HEK293 (cell line): ENCODE measurements at regions not wholly inside any gene's neighbourhood (a gene's known extent, or its start where the extent isn't known, plus 50 kb on each side); places are given as distances from the start of the nearest gene placed in this dataset.
A peak's percentile ranks its signal among the peaks of the same experiment; 100 is the strongest.

Source experiments
- CTCF ChIA-PET: fragments of 350-600 bp; formaldehyde crosslinking; extraction: SDS; loops from one replicate; lab custom pipeline; 2021; ENCODE audit warnings: antibody characterized with exemption; lab: Yijun Ruan, JAX
- POLR2A ChIA-PET: fragments of 300-600 bp; formaldehyde crosslinking; extraction: SDS; loops from one replicate; lab custom pipeline; 2020; ENCODE audit warnings: antibody characterized with exemption, inconsistent platforms; lab: Yijun Ruan, JAX
- H3K27ac ChIP-seq: fragments of 200-500 bp; sonication (Bioruptor generic); 2 replicates; pipeline ENCODE4 v1.5.1; 2014; ENCODE audit warnings: low read depth, low read length, control low read depth, inconsistent platforms; ENCODE audit errors: extremely low read depth
- H3K36me3 ChIP-seq, 2 experiments: fragments of 200-500 bp in 1 of 2; sonication (Bioruptor generic) in 1 of 2; 1 replicate in 1 of 2; 2 replicates in 1 of 2; pipeline ENCODE4 v1.5.1; 2014 to 2017; ENCODE audit warnings: inconsistent platforms in 2 of 2, low read length in 2 of 2; ENCODE audit not compliant: control insufficient read depth in 2 of 2, insufficient read depth in 1 of 2
- H3K4me1 ChIP-seq: fragments of 200-500 bp; sonication (Bioruptor generic); 2 replicates; pipeline ENCODE4 v1.5.1; 2014; ENCODE audit warnings: mild to moderate bottlenecking, low read length, inconsistent platforms; ENCODE audit not compliant: control insufficient read depth, insufficient read depth
- H3K4me3 ChIP-seq: 2 replicates; pipeline ENCODE4 v1.5.1; 2011; ENCODE audit warnings: low read depth, mild to moderate bottlenecking, control low read depth, low read length, moderate library complexity
- H3K9me3 ChIP-seq: fragments of 200-500 bp; sonication (Bioruptor generic); 2 replicates; pipeline ENCODE4 v1.5.1; 2014; ENCODE audit warnings: low read depth, low read length, inconsistent platforms; ENCODE audit not compliant: control insufficient read depth, insufficient read depth
- EGR2 ChIP-seq: fragments of 450-650 bp; formaldehyde crosslinking; IDR thresholded peaks from 2 replicates; pipeline ENCODE4 v1.5.1; 2016; ENCODE audit warnings: low read depth, missing biosample characterization, missing genetic modification characterization
- OVOL3 ChIP-seq: fragments of 450-650 bp; formaldehyde crosslinking; IDR thresholded peaks from 2 replicates; pipeline ENCODE4 v1.5.1; 2016; ENCODE audit warnings: missing biosample characterization, missing genetic modification characterization
- REPIN1 ChIP-seq: fragments of 450-650 bp; formaldehyde crosslinking; IDR thresholded peaks from 2 replicates; pipeline ENCODE4 v1.5.1; 2017; ENCODE audit warnings: missing biosample characterization, missing genetic modification characterization, low read depth
- SCRT2 ChIP-seq: fragments of 450-650 bp; formaldehyde crosslinking; IDR thresholded peaks from 2 replicates; pipeline ENCODE4 v1.5.1; 2016; ENCODE audit warnings: missing biosample characterization, missing genetic modification characterization
- SETDB1 ChIP-seq: IDR thresholded peaks from one replicate; pipeline ENCODE4 v1.6.1; 2017; ENCODE audit warnings: mild to moderate bottlenecking, low read length, moderate library complexity, mixed read lengths; ENCODE audit not compliant: insufficient read length
- WT1 ChIP-seq: fragments of 450-650 bp; formaldehyde crosslinking; IDR thresholded peaks from 2 replicates; pipeline ENCODE4 v1.5.1; 2016; ENCODE audit warnings: missing biosample characterization, missing genetic modification characterization
- ZNF174 ChIP-seq: fragments of 450-650 bp; formaldehyde crosslinking; IDR thresholded peaks from 2 replicates; pipeline ENCODE4 v1.5.0; 2017; ENCODE audit warnings: missing biosample characterization, mild to moderate bottlenecking, missing genetic modification characterization
- ZNF184 ChIP-seq: fragments of 450-650 bp; IDR thresholded peaks from 2 replicates; pipeline ENCODE4 v1.5.1; 2018; ENCODE audit warnings: missing biosample characterization, mild to moderate bottlenecking, missing genetic modification characterization
- ZNF211 ChIP-seq: fragments of 450-650 bp; formaldehyde crosslinking; IDR thresholded peaks from 2 replicates; pipeline ENCODE4 v1.5.1; 2016; ENCODE audit warnings: low read depth, missing biosample characterization, missing genetic modification characterization
- ZNF223 ChIP-seq: fragments of 450-650 bp; formaldehyde crosslinking; IDR thresholded peaks from 2 replicates; pipeline ENCODE4 v1.5.1; 2016; ENCODE audit warnings: missing biosample characterization, missing genetic modification characterization
- ZNF510 ChIP-seq: fragments of 450-650 bp; formaldehyde crosslinking; IDR thresholded peaks from 2 replicates; pipeline ENCODE4 v1.5.1; 2018; ENCODE audit warnings: mild to moderate bottlenecking, missing genetic modification characterization, missing biosample characterization; ENCODE audit not compliant: insufficient replicate concordance
- ZNF521 ChIP-seq: fragments of 450-650 bp; formaldehyde crosslinking; IDR thresholded peaks from 2 replicates; pipeline ENCODE4 v1.5.1; 2017; ENCODE audit warnings: missing biosample characterization, mild to moderate bottlenecking, missing genetic modification characterization
- ZNF555 ChIP-seq: fragments of 450-650 bp; formaldehyde crosslinking; conservative IDR thresholded peaks from 2 replicates; pipeline ENCODE4 v1.5.1; 2017; ENCODE audit warnings: missing biosample characterization, mild to moderate bottlenecking, missing genetic modification characterization, inconsistent platforms
- ZNF707 ChIP-seq: fragments of 450-650 bp; formaldehyde crosslinking; IDR thresholded peaks from 2 replicates; pipeline ENCODE4 v1.5.1; 2016; ENCODE audit warnings: missing biosample characterization, missing genetic modification characterization
- ZSCAN16 ChIP-seq: fragments of 450-650 bp; formaldehyde crosslinking; IDR thresholded peaks from 2 replicates; pipeline ENCODE4 v1.5.1; 2016; ENCODE audit warnings: missing biosample characterization, missing genetic modification characterization
- ZSCAN23 ChIP-seq: fragments of 450-650 bp; formaldehyde crosslinking; IDR thresholded peaks from 2 replicates; pipeline ENCODE4 v1.5.1; 2016; ENCODE audit warnings: missing biosample characterization, missing genetic modification characterization
- TF ChIP-seq, protein P1 (sequence below): fragments of 450-650 bp; IDR thresholded peaks from 2 replicates; pipeline ENCODE4 v1.5.1; 2018; ENCODE audit warnings: missing biosample characterization, missing genetic modification characterization
- TF ChIP-seq, protein P2 (sequence below): fragments of 450-650 bp; formaldehyde crosslinking; IDR thresholded peaks from 2 replicates; pipeline ENCODE4 v1.5.1; 2017; ENCODE audit warnings: missing biosample characterization, missing genetic modification characterization
- TF ChIP-seq, protein P3 (sequence below): fragments of 450-650 bp; formaldehyde crosslinking; IDR thresholded peaks from 2 replicates; pipeline ENCODE4; 2016; ENCODE audit warnings: missing biosample characterization, missing genetic modification characterization

DNA sequence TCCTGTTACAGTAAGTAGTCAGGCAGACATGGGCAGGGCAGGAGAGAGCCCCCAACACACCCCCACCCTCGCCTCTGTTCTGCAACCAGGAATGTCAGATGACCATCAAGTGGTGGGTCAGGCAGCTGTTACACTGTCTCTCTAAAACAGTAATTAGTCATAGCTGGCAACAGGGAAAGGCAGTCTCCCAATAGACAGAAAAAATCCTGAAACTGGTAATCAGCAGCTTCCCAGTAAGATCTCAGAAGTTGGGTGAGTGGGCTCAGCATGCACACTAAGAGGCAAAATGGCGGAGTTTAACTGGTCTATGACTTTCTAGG is 90.2 kb downstream of the C5orf15 start:
- ChIA-PET CTCF (interaction anchor here (0.6 to 4.1 kb wide), 2 partner anchors 8 to 46 kb away, joined by 3 to 29 read pairs; no protein-coding TSS in a partner anchor), POLR2A (no interaction called here)
- Histone ChIP-seq H3K4me3 (no peak overlapping the region), H3K27ac (no peak overlapping the region), H3K9me3 (no peaks in the 10 kb centered on the region), H3K36me3 (no peaks in the 10 kb centered on the region), H3K4me1 (peaks cover 4% of the 10 kb centered on the region)
- TF ChIP-seq ZNF174 (tag by site-specific recombination) (no peak), ZNF223 (no peak)

DNA sequence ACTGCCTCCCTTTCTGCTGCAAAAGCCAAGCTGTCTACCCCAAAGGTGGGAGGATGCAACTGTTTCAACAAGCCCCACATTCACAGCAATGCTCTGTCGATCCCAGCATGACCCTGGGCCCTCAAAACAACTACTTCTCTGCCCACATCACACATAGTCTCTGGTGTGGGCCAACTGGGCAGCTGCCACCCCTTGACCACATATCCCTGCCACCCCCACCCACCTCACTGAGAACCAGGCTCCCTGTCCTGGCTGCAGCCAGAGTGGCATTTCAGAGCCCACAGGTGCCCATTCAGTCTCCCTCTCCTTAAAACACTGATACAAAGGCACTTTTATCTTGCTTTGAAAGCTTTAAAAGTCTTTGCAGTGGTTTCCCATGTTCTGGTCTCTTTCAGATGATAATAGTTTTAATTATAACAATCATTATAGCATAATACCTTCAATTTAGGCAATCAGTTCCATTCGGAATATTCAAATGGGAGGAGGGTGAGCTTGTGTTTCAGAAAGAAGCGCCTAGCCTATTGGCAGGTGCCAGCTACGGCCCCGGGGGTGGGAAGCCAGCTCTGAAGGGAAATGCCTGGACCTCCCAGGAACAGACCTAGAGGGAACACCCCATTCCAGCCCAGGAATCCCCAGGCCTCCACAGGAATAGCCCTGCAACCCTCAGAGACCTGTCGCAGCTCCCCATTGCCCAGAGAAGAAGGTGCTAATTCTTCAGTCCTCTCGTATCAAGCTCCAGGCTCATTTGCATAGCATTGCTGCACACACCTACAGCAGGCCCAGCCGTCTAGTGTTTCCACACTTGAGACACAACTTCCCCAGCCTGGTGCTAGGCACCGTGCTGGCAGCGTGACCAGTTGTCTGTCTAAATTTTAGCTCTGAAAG is 90.8 kb downstream of the C5orf15 start:
- TF ChIP-seq ZNF555 (tag by site-specific recombination) = no peak
- 0 out of 2 replicates have a peak, but pooled peaks have one; percentile 17 for TF ChIP-seq SCRT2 (tag by site-specific recombination)
- TF ChIP-seq, protein P1, sequence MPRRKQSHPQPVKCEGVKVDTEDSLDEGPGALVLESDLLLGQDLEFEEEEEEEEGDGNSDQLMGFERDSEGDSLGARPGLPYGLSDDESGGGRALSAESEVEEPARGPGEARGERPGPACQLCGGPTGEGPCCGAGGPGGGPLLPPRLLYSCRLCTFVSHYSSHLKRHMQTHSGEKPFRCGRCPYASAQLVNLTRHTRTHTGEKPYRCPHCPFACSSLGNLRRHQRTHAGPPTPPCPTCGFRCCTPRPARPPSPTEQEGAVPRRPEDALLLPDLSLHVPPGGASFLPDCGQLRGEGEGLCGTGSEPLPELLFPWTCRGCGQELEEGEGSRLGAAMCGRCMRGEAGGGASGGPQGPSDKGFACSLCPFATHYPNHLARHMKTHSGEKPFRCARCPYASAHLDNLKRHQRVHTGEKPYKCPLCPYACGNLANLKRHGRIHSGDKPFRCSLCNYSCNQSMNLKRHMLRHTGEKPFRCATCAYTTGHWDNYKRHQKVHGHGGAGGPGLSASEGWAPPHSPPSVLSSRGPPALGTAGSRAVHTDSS (tag by site-specific recombination) = no peak
- ChIA-PET POLR2A (no interaction called here), CTCF (interaction anchor here (0.6 to 4.1 kb wide), 3 partner anchors 8 to 47 kb away, joined by 3 to 29 read pairs (median 3); no protein-coding TSS in a partner anchor)

DNA sequence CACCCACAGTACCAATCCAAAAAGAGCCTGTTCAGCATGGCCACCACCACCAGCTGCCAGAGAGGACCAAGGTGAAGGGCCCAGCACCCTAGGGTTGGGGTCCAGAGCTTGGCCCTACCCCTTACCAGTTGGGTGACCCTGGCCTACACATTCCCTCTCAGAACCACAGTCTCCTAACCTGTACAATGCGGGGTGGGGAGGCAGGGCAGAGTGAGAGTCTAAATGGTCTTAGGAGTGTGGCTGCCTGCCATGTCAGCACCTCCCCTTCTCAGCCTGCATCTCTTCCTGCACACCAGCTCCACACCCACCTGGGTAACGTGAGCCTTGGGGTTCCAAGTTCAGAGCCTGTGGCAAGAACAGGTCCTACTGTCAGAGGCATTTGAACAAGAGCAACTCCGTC is 92.2 kb downstream of the C5orf15 start:
- TF ChIP-seq ZNF510 (tag by site-specific recombination) (no peak), WT1 (tag by site-specific recombination) (no peak), ZSCAN23 (no peak), EGR2 (tag by site-specific recombination) (no peak)
- H3K4me1 ChIP-seq = no peaks in the 10 kb centered on the region; the same call in 1 of the 2 replicates
- no peak overlapping the region for H3K27ac ChIP-seq
- no peak overlapping the region for H3K4me3 ChIP-seq
- POLR2A ChIA-PET = no interaction called here
- H3K9me3 ChIP-seq = no peaks in the 10 kb centered on the region
- no peaks in the 10 kb centered on the region for H3K36me3 ChIP-seq
- CTCF ChIA-PET = no interaction called here

More for the DNA sequence above, 90.8 kb downstream of the C5orf15 start:
- no peaks in the 10 kb centered on the region for H3K9me3 ChIP-seq
- H3K4me1 ChIP-seq = no peaks in the 10 kb centered on the region; the same call in 1 of the 2 replicates
- no peak overlapping the region for H3K27ac ChIP-seq
- no peak overlapping the region for H3K4me3 ChIP-seq
- no peaks in the 10 kb centered on the region for H3K36me3 ChIP-seq

DNA sequence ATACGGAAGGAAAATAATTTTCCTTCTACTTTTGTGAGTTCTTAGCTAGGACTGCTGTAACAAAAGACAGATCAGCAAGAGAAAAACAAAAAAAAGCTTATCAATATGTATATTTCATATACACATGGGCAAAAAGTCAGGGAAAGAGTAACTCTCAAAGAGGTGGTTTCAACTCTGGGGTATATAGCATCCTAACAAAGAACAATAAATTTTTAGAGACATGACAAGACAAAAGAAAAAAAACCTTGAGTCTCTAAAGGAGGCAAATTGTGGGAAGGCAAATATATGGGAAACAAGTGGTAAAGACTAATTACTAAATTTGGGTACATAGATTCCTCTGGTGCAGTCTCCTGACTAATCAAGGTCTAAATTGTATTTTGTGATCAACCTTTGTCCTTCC is 93.2 kb downstream of the C5orf15 start:
- ChIA-PET CTCF (interaction anchor here (0.5 to 1.0 kb wide), 4 partner anchors 9 to 725 kb away, joined by 3 to 4 read pairs (median 3); no protein-coding TSS in a partner anchor), POLR2A (no interaction called here)

More for the DNA sequence above, 93.2 kb downstream of the C5orf15 start:
- Histone ChIP-seq H3K27ac (no peak overlapping the region), H3K4me1 (no peaks in the 10 kb centered on the region; the same call in 1 of the 2 replicates), H3K36me3 (no peaks in the 10 kb centered on the region), H3K9me3 (no peaks in the 10 kb centered on the region), H3K4me3 (no peak overlapping the region)
- TF ChIP-seq ZSCAN16 (tag by site-specific recombination) (no peak), ZNF184 (tag by site-specific recombination) (no peak), ZNF521 (tag by site-specific recombination) (no peak), ZNF211 (tag by site-specific recombination) (peak; percentile 93), REPIN1 (tag by site-specific recombination) (no peak), OVOL3 (tag by site-specific recombination) (no peak), SETDB1 (peak; percentile 43), ZNF707 (tag by site-specific recombination) (no peak)
- TF ChIP-seq, protein P2, sequence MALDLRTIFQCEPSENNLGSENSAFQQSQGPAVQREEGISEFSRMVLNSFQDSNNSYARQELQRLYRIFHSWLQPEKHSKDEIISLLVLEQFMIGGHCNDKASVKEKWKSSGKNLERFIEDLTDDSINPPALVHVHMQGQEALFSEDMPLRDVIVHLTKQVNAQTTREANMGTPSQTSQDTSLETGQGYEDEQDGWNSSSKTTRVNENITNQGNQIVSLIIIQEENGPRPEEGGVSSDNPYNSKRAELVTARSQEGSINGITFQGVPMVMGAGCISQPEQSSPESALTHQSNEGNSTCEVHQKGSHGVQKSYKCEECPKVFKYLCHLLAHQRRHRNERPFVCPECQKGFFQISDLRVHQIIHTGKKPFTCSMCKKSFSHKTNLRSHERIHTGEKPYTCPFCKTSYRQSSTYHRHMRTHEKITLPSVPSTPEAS (tag by site-specific recombination) = no peak
- TF ChIP-seq, protein P3, sequence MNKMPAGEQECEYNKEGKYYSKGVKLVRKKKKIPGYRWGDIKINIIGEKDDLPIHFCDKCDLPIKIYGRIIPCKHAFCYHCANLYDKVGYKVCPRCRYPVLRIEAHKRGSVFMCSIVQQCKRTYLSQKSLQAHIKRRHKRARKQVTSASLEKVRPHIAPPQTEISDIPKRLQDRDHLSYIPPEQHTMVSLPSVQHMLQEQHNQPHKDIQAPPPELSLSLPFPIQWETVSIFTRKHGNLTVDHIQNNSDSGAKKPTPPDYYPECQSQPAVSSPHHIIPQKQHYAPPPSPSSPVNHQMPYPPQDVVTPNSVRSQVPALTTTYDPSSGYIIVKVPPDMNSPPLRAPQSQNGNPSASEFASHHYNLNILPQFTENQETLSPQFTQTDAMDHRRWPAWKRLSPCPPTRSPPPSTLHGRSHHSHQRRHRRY = no peak
- TF ChIP-seq, all 188 proteins: peak for 2
